H9 (cell line): ENCODE measurements at regions not wholly inside any gene's neighbourhood (a gene's known extent, or its start where the extent isn't known, plus 50 kb on each side); places are given as distances from the start of the nearest gene placed in this dataset.

Experiments used
- DNase-seq: peaks from one replicate; pipeline ENCODE4 v3.0.0-alpha.2; 2017
- H2AFZ ChIP-seq: one replicate; pipeline ENCODE4 v1.6.1; 2013; ENCODE audit warnings: mild to moderate bottlenecking, low read length, control low read depth, moderate library complexity
- H2AK5ac ChIP-seq: 2 replicates; pipeline ENCODE4 v1.6.1; 2013; ENCODE audit warnings: low read length, control low read depth, mixed read lengths; ENCODE audit not compliant: insufficient read length
- H2BK120ac ChIP-seq: one replicate; pipeline ENCODE4 v1.6.1; 2013; ENCODE audit warnings: low read depth, mild to moderate bottlenecking, low read length, control low read depth, inconsistent platforms; ENCODE audit not compliant: poor library complexity, severe bottlenecking
- H2BK12ac ChIP-seq: 2 replicates; pipeline ENCODE4 v1.6.1; 2013; ENCODE audit warnings: low read length, control low read depth, mixed read lengths, low read depth; ENCODE audit not compliant: insufficient read length
- H2BK15ac ChIP-seq: 2 replicates; pipeline ENCODE4 v1.6.1; 2013; ENCODE audit warnings: low read depth, low read length, control low read depth
- H2BK20ac ChIP-seq: one replicate; pipeline ENCODE4 v1.6.1; 2013; ENCODE audit warnings: low read depth, mild to moderate bottlenecking, low read length, control low read depth, inconsistent platforms; ENCODE audit not compliant: poor library complexity, severe bottlenecking
- H2BK5ac ChIP-seq: 2 replicates; pipeline ENCODE4 v1.6.1; 2013; ENCODE audit warnings: low read length, control low read depth, mixed read lengths; ENCODE audit not compliant: insufficient read length
- H3K14ac ChIP-seq: 2 replicates; pipeline ENCODE4 v1.6.1; 2013; ENCODE audit warnings: low read length, control low read depth; ENCODE audit not compliant: insufficient read depth
- H3K18ac ChIP-seq: 2 replicates; pipeline ENCODE4 v1.6.1; 2013; ENCODE audit warnings: low read depth, mild to moderate bottlenecking, mixed read lengths, low read length, control low read depth; ENCODE audit not compliant: insufficient read length
- H3K23ac ChIP-seq: 2 replicates; pipeline ENCODE4 v1.6.1; 2013; ENCODE audit warnings: low read length, control low read depth, mixed read lengths, low read depth; ENCODE audit not compliant: insufficient read length
- H3K23me2 ChIP-seq: 2 replicates; pipeline ENCODE4 v1.6.1; 2013; ENCODE audit warnings: low read depth, mild to moderate bottlenecking, mixed read lengths, low read length, control low read depth; ENCODE audit not compliant: insufficient read length, poor library complexity, severe bottlenecking
- H3K27ac ChIP-seq: 2 replicates; pipeline ENCODE4 v1.5.1; 2013; ENCODE audit warnings: low read length, control low read depth, mixed read lengths, low read depth; ENCODE audit not compliant: insufficient read length
- H3K27me3 ChIP-seq: 2 replicates; pipeline ENCODE4 v1.6.1; 2013; ENCODE audit warnings: low read length, control low read depth, inconsistent platforms; ENCODE audit not compliant: insufficient read depth
- H3K4ac ChIP-seq: 2 replicates; pipeline ENCODE4 v1.6.1; 2013; ENCODE audit warnings: low read depth, mild to moderate bottlenecking, control low read depth, inconsistent platforms, low read length, moderate library complexity
- H3K4me1 ChIP-seq: 2 replicates; pipeline ENCODE4 v1.6.1; 2013; ENCODE audit warnings: low read length, control low read depth, inconsistent platforms; ENCODE audit not compliant: insufficient read depth
- H3K4me2 ChIP-seq: 2 replicates; pipeline ENCODE4 v1.6.1; 2013; ENCODE audit warnings: low read length, control low read depth, mixed read lengths; ENCODE audit not compliant: insufficient read length, insufficient read depth
- H3K56ac ChIP-seq: 2 replicates; pipeline ENCODE4 v1.6.1; 2013; ENCODE audit warnings: low read depth, mild to moderate bottlenecking, mixed read lengths, low read length, control low read depth; ENCODE audit not compliant: insufficient read length
- H3K79me1 ChIP-seq: 2 replicates; pipeline ENCODE4 v1.6.1; 2013; ENCODE audit warnings: low read depth, mild to moderate bottlenecking, moderate library complexity, low read length, control low read depth, inconsistent platforms; ENCODE audit not compliant: insufficient read depth, poor library complexity, severe bottlenecking
- H3K79me2 ChIP-seq: 2 replicates; pipeline ENCODE4 v1.6.1; 2013; ENCODE audit warnings: low read length, control low read depth, inconsistent platforms; ENCODE audit not compliant: insufficient read depth
- H3K9ac ChIP-seq: 2 replicates; pipeline ENCODE4 v1.6.1; 2013; ENCODE audit warnings: low read length, control low read depth, mixed read lengths; ENCODE audit not compliant: insufficient read length; ENCODE audit errors: extremely low read depth
- H3K9me3 ChIP-seq: one replicate; pipeline ENCODE4 v1.6.1; 2013; ENCODE audit warnings: low read depth, low read length, inconsistent platforms; ENCODE audit not compliant: control insufficient read depth
- H3T11ph ChIP-seq: one replicate; pipeline ENCODE4 v1.6.1; 2013; ENCODE audit warnings: mild to moderate bottlenecking, low read length, control low read depth, inconsistent platforms
- H4K20me1 ChIP-seq: one replicate; pipeline ENCODE4 v1.6.1; 2013; ENCODE audit not compliant: control insufficient read depth, insufficient read length, insufficient read depth
- H4K5ac ChIP-seq: 2 replicates; pipeline ENCODE4 v1.6.1; 2013; ENCODE audit warnings: low read depth, mild to moderate bottlenecking, mixed read lengths, low read length, control low read depth; ENCODE audit not compliant: insufficient read length
- H4K8ac ChIP-seq: replicated peaks from 2 replicates; pipeline ENCODE4 v1.6.1; 2013; ENCODE audit warnings: low read length, control low read depth, mixed read lengths, low read depth; ENCODE audit not compliant: insufficient read length
- H4K91ac ChIP-seq: 2 replicates; pipeline ENCODE4 v1.6.1; 2013; ENCODE audit warnings: low read depth, mild to moderate bottlenecking, moderate library complexity, mixed read lengths, low read length, control low read depth; ENCODE audit not compliant: insufficient read length
- H3K27ac Mint-ChIP-seq, 3 experiments: 2 replicates in 2 of 3; 3 replicates in 1 of 3; pipeline ENCODE4 v1.8.0; 2020 to 2021; ENCODE audit warnings: mixed read lengths in 3 of 3, mild to moderate bottlenecking in 1 of 3, moderate library complexity in 1 of 3
- H3K27me3 Mint-ChIP-seq: 2 replicates; pipeline ENCODE4 v1.8.0; 2021; ENCODE audit warnings: low read depth, mild to moderate bottlenecking, moderate library complexity, mixed read lengths
- H3K36me3 Mint-ChIP-seq, 3 experiments: 2 replicates in 2 of 3; 3 replicates in 1 of 3; pipeline ENCODE4 v1.8.0; 2020 to 2021; ENCODE audit warnings: low read depth in 3 of 3, mixed read lengths in 3 of 3; ENCODE audit not compliant: insufficient read depth in 1 of 3
- H3K4me1 Mint-ChIP-seq, 2 experiments: 2 replicates each; pipeline ENCODE4 v1.8.0; 2020; ENCODE audit warnings: mixed read lengths in 2 of 2
- H3K4me3 Mint-ChIP-seq, 2 experiments: 2 replicates in 1 of 2; 3 replicates in 1 of 2; pipeline ENCODE4 v1.8.0; 2020 to 2021; ENCODE audit warnings: mild to moderate bottlenecking in 2 of 2, mixed read lengths in 2 of 2, moderate library complexity in 1 of 2
- H3K9me3 Mint-ChIP-seq, 2 experiments: 2 replicates in 1 of 2; 3 replicates in 1 of 2; pipeline ENCODE4 v1.8.0; 2020; ENCODE audit warnings: mild to moderate bottlenecking in 2 of 2, mixed read lengths in 2 of 2, moderate library complexity in 1 of 2
- CTCF ChIP-seq: fragments of 200-600 bp; sonication (generic); conservative IDR thresholded peaks from 3 replicates; pipeline ENCODE4 v1.8.0; 2021; ENCODE audit warnings: antibody characterized with exemption, mild to moderate bottlenecking
- WGBS: extraction: QIAGEN DNeasy Blood & Tissue Kit; methylation state at CpG from one replicate; pipeline ENCODE4 v1.1.7; 2013; ENCODE audit warnings: missing lambda C conversion rate, low lambda C conversion rate, mixed read lengths; ENCODE audit not compliant: insufficient read length; ENCODE audit errors: extremely low coverage; 5-methylcytosine and 5-hydroxymethylcytosine counted together

GRCh38 chr21:16211339-16212303 is 481.8 kb downstream of the USP25 start:
- Mint-ChIP-seq H3K27me3 (peaks cover 1% of the 10 kb centered on the region; the same call in 1 of the 2 replicates), H3K36me3 (no peaks in the 10 kb centered on the region), H3K9me3 (no peaks in the 10 kb centered on the region), H3K4me3 (no peak overlapping the region), H3K4me1 (no peaks in the 10 kb centered on the region), H3K27ac (no peak overlapping the region)
- no peaks in the 10 kb centered on the region for H3K23me2 ChIP-seq
- no peak overlapping the region for H2BK120ac ChIP-seq
- no peak for TF ChIP-seq CTCF
- no peaks in the 10 kb centered on the region for H3K9me3 ChIP-seq
- H3K79me1 ChIP-seq = no peaks in the 10 kb centered on the region
- no peak overlapping the region for H2BK5ac ChIP-seq
- H3K27ac ChIP-seq = no peak overlapping the region
- H3K18ac ChIP-seq = no peak overlapping the region
- H2AFZ ChIP-seq = no peak overlapping the region
- no peak overlapping the region for H2BK20ac ChIP-seq
- no peak overlapping the region for H3K23ac ChIP-seq
- H4K91ac ChIP-seq = no peak overlapping the region
- no peak overlapping the region for H2BK12ac ChIP-seq
- no peak overlapping the region for H3T11ph ChIP-seq
- H3K27me3 ChIP-seq = no peaks in the 10 kb centered on the region
- no peaks in the 10 kb centered on the region for H3K4me1 ChIP-seq
- no peak for DNase-seq
- no peak overlapping the region for H3K9ac ChIP-seq
- no peak overlapping the region for H4K5ac ChIP-seq
- H2BK15ac ChIP-seq = no peak overlapping the region
- H2AK5ac ChIP-seq = no peak overlapping the region
- no peak overlapping the region for H3K4me2 ChIP-seq
- H3K56ac ChIP-seq = no peak overlapping the region
- no peaks in the 10 kb centered on the region for H4K20me1 ChIP-seq
- H3K79me2 ChIP-seq = no peaks in the 10 kb centered on the region
- WGBS = no CpG with 5 or more reads among the region's 7 CpGs
- no peak overlapping the region for H3K4ac ChIP-seq
- no peak overlapping the region for H4K8ac ChIP-seq
- no peak overlapping the region for H3K14ac ChIP-seq
